ENCODE measurements at regions not wholly inside any gene's neighbourhood (a gene's known extent, or its start where the extent isn't known, plus 50 kb on each side); places are given as distances from the start of the nearest gene placed in this dataset.
"Not testable (repeated sequence)": the region's sequence is repeated elsewhere in the genome, so short reads cannot be mapped to it uniquely, and the experiment has no call there.

DNA sequence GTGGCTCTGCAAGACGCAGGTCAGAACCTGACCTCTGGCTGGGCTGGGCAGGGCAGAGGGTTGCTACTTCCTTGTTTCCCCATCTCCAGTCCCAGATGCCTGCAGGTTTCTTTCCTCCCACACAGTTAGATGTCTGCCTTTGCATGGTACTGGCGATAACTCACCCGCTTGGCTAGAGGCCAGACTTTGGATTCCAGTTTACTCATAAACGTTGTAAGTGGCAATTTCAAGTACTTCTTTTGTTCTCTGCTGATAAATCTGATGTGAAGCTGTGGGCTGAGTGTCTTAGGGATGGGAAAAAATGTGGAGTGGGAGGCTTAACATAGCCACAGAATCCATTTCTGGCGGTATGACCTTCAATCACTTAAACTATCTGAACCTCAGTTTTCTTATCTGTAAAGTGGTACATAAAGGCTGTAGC, 194.2 kb downstream of the EBLN2 start:
- WGBS, 2 donors = 12 to 38% methylated on average over 5 of the region's 5 CpGs
- Histone ChIP-seq H3K36me3 (no peaks in the 10 kb centered on the region), H3K27me3 (no peaks in the 10 kb centered on the region), H3K4me1 (peaks cover 0 to 4% (median 0%) of the 10 kb centered on the region in 3 donors), H3K9me3 (no peaks in the 10 kb centered on the region), H3K27ac (no peak overlapping the region), H3K4me3 (no peak overlapping the region)
- DNase-seq = no peak
- intact Hi-C loops (cut with DNase I) = no loop called here
- TF ChIP-seq, protein P1, sequence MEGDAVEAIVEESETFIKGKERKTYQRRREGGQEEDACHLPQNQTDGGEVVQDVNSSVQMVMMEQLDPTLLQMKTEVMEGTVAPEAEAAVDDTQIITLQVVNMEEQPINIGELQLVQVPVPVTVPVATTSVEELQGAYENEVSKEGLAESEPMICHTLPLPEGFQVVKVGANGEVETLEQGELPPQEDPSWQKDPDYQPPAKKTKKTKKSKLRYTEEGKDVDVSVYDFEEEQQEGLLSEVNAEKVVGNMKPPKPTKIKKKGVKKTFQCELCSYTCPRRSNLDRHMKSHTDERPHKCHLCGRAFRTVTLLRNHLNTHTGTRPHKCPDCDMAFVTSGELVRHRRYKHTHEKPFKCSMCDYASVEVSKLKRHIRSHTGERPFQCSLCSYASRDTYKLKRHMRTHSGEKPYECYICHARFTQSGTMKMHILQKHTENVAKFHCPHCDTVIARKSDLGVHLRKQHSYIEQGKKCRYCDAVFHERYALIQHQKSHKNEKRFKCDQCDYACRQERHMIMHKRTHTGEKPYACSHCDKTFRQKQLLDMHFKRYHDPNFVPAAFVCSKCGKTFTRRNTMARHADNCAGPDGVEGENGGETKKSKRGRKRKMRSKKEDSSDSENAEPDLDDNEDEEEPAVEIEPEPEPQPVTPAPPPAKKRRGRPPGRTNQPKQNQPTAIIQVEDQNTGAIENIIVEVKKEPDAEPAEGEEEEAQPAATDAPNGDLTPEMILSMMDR (IDR thresholded peaks at IDR 0.05) = no peak

DNA sequence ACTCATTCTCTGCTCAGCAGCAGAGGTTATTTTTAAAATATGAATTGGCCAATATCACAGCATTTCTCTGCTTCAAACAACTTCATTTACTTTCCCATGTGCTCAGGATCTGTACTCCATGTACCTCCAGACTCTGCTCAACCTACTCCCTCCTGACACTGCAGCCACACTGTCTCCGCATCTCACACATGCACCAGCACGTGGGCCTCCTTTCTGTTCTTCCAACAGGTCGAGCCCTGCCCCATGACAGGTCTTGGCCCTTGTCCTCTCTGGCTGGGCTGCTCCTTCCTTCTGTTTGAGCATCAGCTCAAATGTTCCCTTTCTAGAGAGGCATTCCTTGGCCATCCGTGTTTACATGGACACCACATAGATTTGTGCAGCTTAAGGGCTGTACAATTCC, 195.7 kb downstream of the EBLN2 start:
- no peak for DNase-seq
- peaks cover 0 to 4% (median 0%) of the 10 kb centered on the region in 3 donors for H3K4me1 ChIP-seq
- no peaks in the 10 kb centered on the region for H3K36me3 ChIP-seq
- H3K4me3 ChIP-seq = no peak overlapping the region
- WGBS, 2 donors = 34 to 48% methylated on average over 4 of the region's 4 CpGs
- TF ChIP-seq POLR2A (IDR thresholded peaks at IDR 0.05) = no peak
- TF ChIP-seq, protein P1 (IDR thresholded peaks at IDR 0.05) = no peak
- intact Hi-C loops (cut with DNase I) = no loop called here
- no peaks in the 10 kb centered on the region for H3K27me3 ChIP-seq
- no peak overlapping the region for H3K27ac ChIP-seq
- H3K9me3 ChIP-seq = no peaks in the 10 kb centered on the region

DNA sequence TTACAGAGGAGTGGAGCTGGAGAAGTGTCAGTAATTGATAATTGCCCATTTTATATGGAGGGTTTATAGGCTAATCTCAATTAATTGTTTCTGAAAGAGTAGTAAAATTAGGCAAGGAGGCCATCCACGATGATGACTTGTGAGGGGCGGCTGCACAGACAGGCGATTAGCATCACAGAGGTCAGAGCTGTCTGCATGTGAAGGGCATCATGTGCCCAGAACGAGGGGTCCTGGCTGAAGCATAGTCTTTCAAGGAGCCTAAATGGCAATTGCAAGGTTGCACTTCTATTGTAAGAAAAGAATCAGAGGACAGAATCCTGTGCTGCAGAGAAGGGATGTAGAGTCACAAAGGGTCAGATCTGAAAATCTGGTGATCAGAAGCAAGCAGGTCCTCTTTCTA, 196.6 kb downstream of the EBLN2 start:
- TF ChIP-seq POLR2A (IDR thresholded peaks at IDR 0.05) = no peak
- TF ChIP-seq, protein P1 (IDR thresholded peaks at IDR 0.05) = no peak
- 78 to 89% methylated on average over 4 of the region's 4 CpGs for WGBS, 2 donors

DNA sequence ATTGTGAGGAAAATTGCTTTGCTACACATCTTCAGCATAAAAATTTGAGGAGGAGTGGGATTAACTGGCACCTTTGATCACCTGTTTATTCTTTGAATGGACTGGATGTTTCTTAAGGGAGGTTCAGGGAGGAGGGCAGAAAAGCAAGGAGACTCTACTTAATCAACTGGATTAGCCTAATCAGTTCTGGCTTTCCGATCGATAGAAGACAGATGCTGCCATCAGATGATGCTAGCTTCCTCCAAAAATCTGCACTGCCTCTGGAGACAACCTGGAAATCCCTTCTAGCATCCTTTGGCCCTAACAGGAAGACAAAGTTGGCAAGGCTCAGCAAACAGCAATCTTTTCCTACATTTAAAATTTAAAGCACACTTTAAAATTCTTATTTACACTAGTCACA, 197.8 kb downstream of the EBLN2 start:
- no peak for TF ChIP-seq POLR2A (IDR thresholded peaks at IDR 0.05)
- TF ChIP-seq, protein P1 (IDR thresholded peaks at IDR 0.05) = no peak
- H3K4me1 ChIP-seq = peaks cover 0 to 4% (median 0%) of the 10 kb centered on the region in 3 donors
- no peak for DNase-seq
- no peak overlapping the region for H3K27ac ChIP-seq
- no peaks in the 10 kb centered on the region for H3K9me3 ChIP-seq
- 76% methylated on average over 2 of the region's 2 CpGs for WGBS, 2 donors
- H3K4me3 ChIP-seq = no peak overlapping the region
- no peaks in the 10 kb centered on the region for H3K36me3 ChIP-seq
- intact Hi-C loops (cut with DNase I) = no loop called here
- no peaks in the 10 kb centered on the region for H3K27me3 ChIP-seq

More for the DNA sequence above, 196.6 kb downstream of the EBLN2 start:
- H3K27me3 ChIP-seq = no peaks in the 10 kb centered on the region
- H3K9me3 ChIP-seq = no peaks in the 10 kb centered on the region
- DNase-seq = no peak
- H3K4me3 ChIP-seq = no peak overlapping the region
- H3K4me1 ChIP-seq = peaks cover 0 to 4% (median 0%) of the 10 kb centered on the region in 3 donors
- no peak overlapping the region for H3K27ac ChIP-seq
- intact Hi-C loops (cut with DNase I) = no loop called here
- no peaks in the 10 kb centered on the region for H3K36me3 ChIP-seq

DNA sequence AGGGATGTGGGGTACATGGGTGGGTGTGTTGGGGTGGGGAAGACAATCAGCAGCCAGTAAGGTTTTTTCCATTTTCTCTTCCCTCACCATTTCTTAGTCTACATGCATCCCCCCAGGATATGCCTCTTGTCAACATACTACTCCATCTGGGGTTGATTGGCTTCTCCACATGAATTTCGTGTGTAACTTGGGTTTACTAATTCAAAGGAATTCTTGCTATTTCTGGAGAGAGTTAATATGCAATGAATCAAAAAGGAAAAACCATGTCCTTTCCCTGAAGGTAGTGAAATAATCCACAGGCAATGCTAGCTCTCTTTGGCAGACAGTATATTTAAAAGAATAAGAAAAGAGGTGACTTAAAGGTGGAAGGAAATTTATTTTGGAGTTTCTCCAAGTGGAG, 198.4 kb downstream of the EBLN2 start:
- intact Hi-C loops (cut with DNase I) = no loop called here
- Histone ChIP-seq H3K4me1 (peaks cover 0 to 4% (median 0%) of the 10 kb centered on the region in 3 donors), H3K9me3 (no peaks in the 10 kb centered on the region), H3K27me3 (no peaks in the 10 kb centered on the region), H3K4me3 (no peak overlapping the region), H3K36me3 (no peaks in the 10 kb centered on the region), H3K27ac (no peak overlapping the region)
- no peak for TF ChIP-seq POLR2A (IDR thresholded peaks at IDR 0.05)
- TF ChIP-seq, protein P1 (IDR thresholded peaks at IDR 0.05) = no peak
- WGBS, 2 donors = 13 to 15% methylated on average over 1 of the region's 1 CpG
- DNase-seq = no peak

DNA sequence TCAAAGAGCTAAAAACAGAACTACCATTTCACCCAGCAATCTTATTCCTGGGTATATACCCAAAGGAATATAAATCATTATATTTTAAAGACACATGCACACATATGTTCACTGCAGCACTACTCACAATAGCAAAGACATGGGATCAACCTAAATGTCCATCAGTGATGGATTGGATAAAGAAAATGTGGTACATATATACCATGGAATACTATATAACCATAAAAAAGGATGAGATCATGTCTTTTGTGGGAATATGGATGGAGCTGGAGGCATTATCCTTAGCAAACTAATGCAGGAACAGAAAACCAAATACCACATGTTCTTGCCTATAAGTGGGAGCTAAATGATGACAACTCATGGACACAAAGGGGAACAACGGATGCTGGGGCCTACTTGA, 205.1 kb downstream of the EBLN2 start:
- H3K27ac ChIP-seq; DNase-seq; H3K4me3 ChIP-seq; H3K9me3 ChIP-seq; H3K36me3 ChIP-seq; H3K4me1 ChIP-seq; H3K27me3 ChIP-seq; intact Hi-C loops (cut with DNase I): not testable (repeated sequence)
- WGBS, 2 donors = 73 to 75% methylated on average over 1 of the region's 1 CpG

DNA sequence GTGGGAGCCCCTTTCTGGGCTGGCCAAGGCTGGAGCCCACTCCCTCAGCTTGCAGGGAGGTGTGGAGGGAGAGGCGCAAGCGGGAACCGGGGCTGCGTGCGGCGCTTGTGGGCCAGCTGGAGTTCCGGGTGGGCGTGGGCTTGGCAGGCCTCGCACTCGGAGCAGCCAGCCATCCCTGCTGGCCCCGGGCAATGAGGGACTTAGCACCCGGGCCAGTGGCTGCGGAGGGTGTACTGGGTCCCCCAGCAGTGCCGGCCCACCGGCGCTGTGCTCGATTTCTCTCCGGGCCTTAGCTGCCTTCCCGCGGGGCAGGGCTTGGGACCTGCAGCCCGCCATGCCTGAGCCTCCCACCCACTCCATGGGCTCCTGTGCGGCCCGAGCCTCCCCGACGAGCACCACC, 207.7 kb downstream of the EBLN2 start:
- H3K9me3 ChIP-seq; H3K4me1 ChIP-seq; H3K36me3 ChIP-seq; H3K4me3 ChIP-seq; H3K27me3 ChIP-seq; H3K27ac ChIP-seq; intact Hi-C loops (cut with DNase I); DNase-seq: not testable (repeated sequence)
- WGBS, 2 donors = no CpG with 5 or more reads among the region's 25 CpGs
